ENCODE measurements at regions not wholly inside any gene's neighbourhood (a gene's known extent, or its start where the extent isn't known, plus 50 kb on each side); places are given as distances from the start of the nearest gene placed in this dataset.
"Not testable (repeated sequence)": the region's sequence is repeated elsewhere in the genome, so short reads cannot be mapped to it uniquely, and the experiment has no call there.

DNA sequence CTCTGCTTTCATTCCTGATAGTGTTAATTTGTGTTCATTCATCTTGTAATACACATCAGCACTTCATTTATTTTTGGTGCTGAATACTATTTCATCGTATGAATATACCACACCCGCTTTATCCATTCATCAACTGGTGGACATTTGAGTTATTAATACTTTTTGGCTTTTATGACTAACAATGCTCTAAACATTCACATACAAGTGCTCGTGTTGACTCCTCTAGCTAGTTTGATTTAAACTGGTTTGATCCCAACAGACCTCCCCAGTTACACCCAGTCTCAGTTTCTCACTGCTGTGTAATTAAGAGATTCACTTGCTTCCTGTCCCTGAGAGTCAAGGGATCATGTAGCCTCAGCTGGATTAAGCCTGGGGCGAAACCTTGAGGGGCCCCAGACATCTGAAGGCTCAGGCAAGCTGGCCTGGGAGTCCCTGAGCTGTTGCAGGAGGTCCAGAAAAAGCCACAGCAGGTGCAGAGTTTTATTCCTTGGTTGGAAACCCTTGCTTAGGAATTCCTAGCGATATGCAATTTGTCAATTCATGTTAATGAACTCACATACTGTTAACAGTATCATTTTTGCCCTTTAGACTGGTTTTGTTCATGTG, 52.8 kb upstream of the CLDN24 start:
- TF ChIP-seq CTCF (IDR thresholded peaks at IDR 0.05; ENCODE audit: unreplicated experiment), result no peak
- Mint-ChIP-seq H3K27me3 (no peaks in the 10 kb centered on the region), H3K27ac (no peak overlapping the region), H3K36me3 (ENCODE audit: insufficient read depth) (peaks cover 4% of the 10 kb centered on the region), H3K4me1 (ENCODE audit: low read depth) (no peaks in the 10 kb centered on the region), H3K4me3 (ENCODE audit: low read depth) (no peak overlapping the region), H3K9me3 (ENCODE audit: low read depth) (peaks cover 20% of the 10 kb centered on the region)
- DNase-seq (ENCODE audit: low spot score, unreplicated experiment), result no peak

- H3K9me3 Mint-ChIP-seq (ENCODE audit: low read depth), result peaks cover 29% of the 10 kb centered on the region
- no peak overlapping the region for H3K27ac Mint-ChIP-seq
- no peaks in the 10 kb centered on the region for H3K27me3 Mint-ChIP-seq
- no peak for DNase-seq (ENCODE audit: low spot score, unreplicated experiment)
- no peak overlapping the region for H3K4me3 Mint-ChIP-seq (ENCODE audit: low read depth)
- peaks cover 6% of the 10 kb centered on the region for H3K36me3 Mint-ChIP-seq (ENCODE audit: insufficient read depth)
- no peak for TF ChIP-seq CTCF (IDR thresholded peaks at IDR 0.05; ENCODE audit: unreplicated experiment)
- no peaks in the 10 kb centered on the region for H3K4me1 Mint-ChIP-seq (ENCODE audit: low read depth)
These were observed 54.2 kb upstream of the CLDN24 start for GRCh38 chr4:183376381-183376780.

DNA sequence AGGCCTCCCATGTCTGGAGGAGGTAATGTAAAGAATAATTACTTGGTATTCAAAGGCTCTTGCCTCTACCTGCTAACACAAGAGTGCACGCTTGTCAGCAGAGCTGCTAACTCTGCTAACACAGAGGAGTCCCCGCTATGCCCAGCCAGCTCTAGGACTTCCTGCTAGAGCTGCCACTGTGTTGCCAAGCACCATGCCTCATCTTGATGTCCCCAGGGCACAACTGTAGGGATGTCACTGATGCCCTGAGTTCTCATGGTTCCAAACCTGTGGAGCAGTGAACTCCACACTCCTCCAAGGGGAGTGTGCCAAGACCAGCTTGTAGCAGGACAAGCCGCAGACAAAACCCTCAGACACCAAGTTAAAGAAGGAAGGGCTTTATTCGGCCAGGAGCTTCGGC, 55.3 kb upstream of the CLDN24 start:
- peaks cover 31% of the 10 kb centered on the region for H3K9me3 Mint-ChIP-seq (ENCODE audit: low read depth)
- H3K4me1 Mint-ChIP-seq (ENCODE audit: low read depth), result no peaks in the 10 kb centered on the region
- no peak overlapping the region for H3K4me3 Mint-ChIP-seq (ENCODE audit: low read depth)
- no peak overlapping the region for H3K27ac Mint-ChIP-seq
- no peak for DNase-seq (ENCODE audit: low spot score, unreplicated experiment)
- TF ChIP-seq CTCF (IDR thresholded peaks at IDR 0.05; ENCODE audit: unreplicated experiment), result no peak
- no peaks in the 10 kb centered on the region for H3K27me3 Mint-ChIP-seq
- H3K36me3 Mint-ChIP-seq (ENCODE audit: insufficient read depth), result peaks cover 6% of the 10 kb centered on the region

GRCh38 chr4:183378347-183378746, 56.1 kb upstream of the CLDN24 start:
- H3K4me3 Mint-ChIP-seq (ENCODE audit: low read depth); DNase-seq (ENCODE audit: low spot score, unreplicated experiment); H3K27me3 Mint-ChIP-seq; H3K36me3 Mint-ChIP-seq (ENCODE audit: insufficient read depth); H3K4me1 Mint-ChIP-seq (ENCODE audit: low read depth); H3K27ac Mint-ChIP-seq: not testable (repeated sequence)
- peaks cover 29% of the 10 kb centered on the region for H3K9me3 Mint-ChIP-seq (ENCODE audit: low read depth)

GRCh38 chr4:183380901-183381300, 58.7 kb upstream of the CLDN24 start:
- no peak for TF ChIP-seq CTCF (IDR thresholded peaks at IDR 0.05; ENCODE audit: unreplicated experiment)

DNA sequence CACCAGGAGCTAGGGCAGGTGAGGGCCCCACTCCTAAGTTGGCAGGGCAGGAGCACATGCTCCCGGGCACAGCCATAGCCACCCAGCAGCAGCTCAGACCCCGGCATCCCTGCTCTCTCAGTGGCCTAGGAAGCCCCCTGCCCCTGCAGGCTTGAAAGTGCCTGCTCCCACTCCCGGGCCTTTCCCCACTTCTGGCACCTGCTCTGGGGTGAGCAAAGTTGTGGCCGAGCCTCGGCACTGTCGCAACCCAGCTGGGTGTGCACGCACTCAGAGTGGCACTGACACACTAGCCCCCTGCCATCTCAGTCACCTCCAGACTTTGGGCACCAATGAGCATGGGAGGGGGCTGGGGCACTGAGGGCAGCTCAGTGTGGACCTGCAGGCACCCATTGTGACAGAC, 60.8 kb upstream of the CDKN2AIP start:
- H3K9me3 Mint-ChIP-seq (ENCODE audit: low read depth), result peaks cover 11% of the 10 kb centered on the region
- TF ChIP-seq CTCF (IDR thresholded peaks at IDR 0.05; ENCODE audit: unreplicated experiment), result no peak
- peaks cover 7% of the 10 kb centered on the region for H3K36me3 Mint-ChIP-seq (ENCODE audit: insufficient read depth)
- peaks cover 9% of the 10 kb centered on the region for H3K4me1 Mint-ChIP-seq (ENCODE audit: low read depth)
- H3K4me3 Mint-ChIP-seq (ENCODE audit: low read depth), result no peak overlapping the region
- DNase-seq (ENCODE audit: low spot score, unreplicated experiment), result no peak
- H3K27ac Mint-ChIP-seq, result no peak overlapping the region
- H3K27me3 Mint-ChIP-seq, result peaks cover 3% of the 10 kb centered on the region

More at GRCh38 chr4:183380901-183381300, 58.7 kb upstream of the CLDN24 start:
- no peak for DNase-seq (ENCODE audit: low spot score, unreplicated experiment)
- H3K4me1 Mint-ChIP-seq (ENCODE audit: low read depth), result no peaks in the 10 kb centered on the region
- no peak overlapping the region for H3K4me3 Mint-ChIP-seq (ENCODE audit: low read depth)
- peaks cover 7% of the 10 kb centered on the region for H3K36me3 Mint-ChIP-seq (ENCODE audit: insufficient read depth)
- no peaks in the 10 kb centered on the region for H3K27me3 Mint-ChIP-seq
- H3K27ac Mint-ChIP-seq, result no peak overlapping the region
- peaks cover 22% of the 10 kb centered on the region for H3K9me3 Mint-ChIP-seq (ENCODE audit: low read depth)

Data from progenitor cell of endocrine pancreas (in vitro differentiated cells).